ENCODE measurements at regions not wholly inside any gene's neighbourhood (a gene's known extent, or its start where the extent isn't known, plus 50 kb on each side); places are given as distances from the start of the nearest gene placed in this dataset.
"Not testable (repeated sequence)": the region's sequence is repeated elsewhere in the genome, so short reads cannot be mapped to it uniquely, and the experiment has no call there.

DNA sequence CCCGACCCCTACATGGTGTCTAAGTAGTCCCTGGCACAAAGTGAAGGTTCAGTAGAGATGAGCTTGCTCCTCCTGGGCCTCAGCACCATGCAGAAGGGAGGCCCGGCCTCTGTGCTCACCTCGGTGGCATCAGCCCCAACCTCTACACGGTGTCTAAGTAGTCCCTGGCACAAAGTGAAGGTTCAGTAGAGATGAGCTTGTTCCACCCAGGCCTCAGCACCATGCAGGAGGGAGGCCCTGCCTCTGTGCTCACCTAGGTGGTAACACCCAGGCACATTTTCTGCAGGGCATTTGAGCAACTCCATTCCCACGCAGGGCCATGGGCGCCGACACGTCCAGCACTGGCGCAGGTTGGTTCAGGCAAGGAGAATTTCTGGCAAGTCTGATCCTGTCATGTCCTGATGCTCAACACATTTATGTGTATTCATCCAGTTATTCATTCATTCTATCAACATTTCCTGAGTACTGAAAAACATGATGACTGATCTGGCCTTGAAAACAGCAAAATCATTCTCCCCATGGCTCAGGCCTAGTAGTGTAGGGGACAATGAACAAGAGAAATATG, 408.2 kb upstream of the MYT1L start:
- DNase-seq (ENCODE audit: low read depth): no peak

DNA sequence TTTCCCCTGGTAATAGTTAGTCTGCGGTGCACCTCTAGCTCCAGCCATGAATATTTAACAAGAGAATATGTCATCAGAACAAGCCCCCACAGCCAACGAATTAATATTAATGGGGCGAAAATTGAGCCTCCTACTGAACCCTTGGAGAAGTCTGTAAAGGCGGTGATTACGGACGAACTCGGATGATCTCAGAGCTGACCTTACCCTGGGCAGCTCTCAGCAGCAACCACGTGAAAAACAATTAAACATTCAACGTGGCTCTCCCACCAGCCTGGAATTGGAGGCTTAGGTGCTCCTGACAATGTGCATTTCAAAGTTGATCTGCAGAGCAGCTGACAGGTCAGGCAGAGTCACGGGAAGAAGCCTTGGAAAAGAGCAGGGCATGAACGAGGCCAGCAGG, 407.6 kb upstream of the MYT1L start:
- DNase-seq (ENCODE audit: low read depth): no peak

DNA sequence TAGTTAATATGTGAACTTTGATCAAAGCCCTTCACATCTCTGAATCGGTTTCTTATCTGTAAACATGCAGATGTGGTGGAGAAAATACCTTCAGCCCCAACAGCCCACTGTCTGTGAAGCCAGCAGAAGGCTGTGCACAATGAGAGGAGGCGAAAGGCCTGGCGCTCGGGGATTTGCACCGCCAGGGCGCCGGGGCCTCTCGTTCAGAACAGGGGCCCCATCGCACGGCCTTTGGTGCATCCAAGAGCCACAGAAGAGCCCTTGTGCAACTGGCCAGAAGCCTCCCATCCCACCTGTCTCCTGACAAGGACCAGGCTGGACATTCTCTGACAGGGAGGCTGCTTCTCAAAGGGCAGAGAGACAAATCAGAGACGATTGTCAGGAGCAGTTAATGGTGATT, 407.2 kb upstream of the MYT1L start:
- DNase-seq (ENCODE audit: low read depth): no peak

DNA sequence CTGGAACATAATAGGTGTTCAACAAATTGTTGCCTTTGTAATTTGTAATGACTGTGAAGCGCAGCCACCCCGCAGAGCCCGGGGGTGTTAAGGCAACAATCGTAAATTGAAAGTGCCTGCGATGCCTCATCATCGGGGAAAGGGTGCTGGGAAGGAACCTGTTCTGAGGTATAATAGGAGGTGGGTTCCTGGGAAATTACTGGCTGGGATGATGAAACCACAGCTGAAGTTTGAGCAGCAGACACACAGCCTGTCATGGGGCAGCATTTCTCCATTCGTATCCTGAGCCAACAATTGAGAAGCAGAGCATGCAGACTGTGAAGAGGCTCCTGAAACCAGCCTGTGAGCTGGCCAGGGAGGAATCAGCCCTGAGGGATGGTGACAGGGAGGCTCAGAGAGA, 404.0 kb upstream of the MYT1L start:
- no peak for DNase-seq (ENCODE audit: low read depth)

- no peak for DNase-seq (ENCODE audit: low read depth)
Measured at GRCh38 chr2:2734308-2734707, 403.2 kb upstream of the MYT1L start.

DNA sequence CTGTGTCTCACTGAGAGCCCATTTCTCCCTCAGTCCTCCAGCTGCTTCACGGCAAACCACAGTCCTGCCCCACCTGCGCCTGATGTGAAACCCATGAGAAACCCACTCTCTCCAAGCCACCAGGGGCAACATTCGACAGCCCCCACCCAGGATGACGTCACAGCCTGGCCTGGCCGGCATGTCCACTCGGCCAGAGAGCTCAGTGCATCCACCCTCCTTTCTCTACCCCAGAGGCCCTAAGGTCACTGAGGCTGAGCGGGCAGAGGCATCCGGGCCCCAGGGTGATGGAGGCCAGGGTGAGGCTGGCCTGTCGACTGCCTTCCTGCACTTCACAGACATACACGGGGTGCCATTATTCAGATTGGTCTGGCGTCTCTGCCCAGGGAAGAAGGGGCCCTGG, 402.7 kb upstream of the MYT1L start:
- DNase-seq (ENCODE audit: low read depth): no peak

- no peak for DNase-seq (ENCODE audit: low read depth)
Measured at GRCh38 chr2:2732331-2733119, 401.4 kb upstream of the MYT1L start.

GRCh38 chr2:2731816-2732284, 400.8 kb upstream of the MYT1L start:
- DNase-seq (ENCODE audit: low read depth): no peak

GRCh38 chr2:2731101-2731815, 400.2 kb upstream of the MYT1L start:
- DNase-seq (ENCODE audit: low read depth): no peak

- no peak for DNase-seq (ENCODE audit: low read depth)
Measured at GRCh38 chr2:2730301-2730833, 399.3 kb upstream of the MYT1L start.

GRCh38 chr2:2729246-2729645, 398.2 kb upstream of the MYT1L start:
- DNase-seq (ENCODE audit: low read depth): no peak

GRCh38 chr2:2728635-2729034, 397.6 kb upstream of the MYT1L start:
- DNase-seq (ENCODE audit: low read depth): no peak

- no peak for DNase-seq (ENCODE audit: low read depth)
Measured at GRCh38 chr2:2727876-2728511, 396.9 kb upstream of the MYT1L start.

DNA sequence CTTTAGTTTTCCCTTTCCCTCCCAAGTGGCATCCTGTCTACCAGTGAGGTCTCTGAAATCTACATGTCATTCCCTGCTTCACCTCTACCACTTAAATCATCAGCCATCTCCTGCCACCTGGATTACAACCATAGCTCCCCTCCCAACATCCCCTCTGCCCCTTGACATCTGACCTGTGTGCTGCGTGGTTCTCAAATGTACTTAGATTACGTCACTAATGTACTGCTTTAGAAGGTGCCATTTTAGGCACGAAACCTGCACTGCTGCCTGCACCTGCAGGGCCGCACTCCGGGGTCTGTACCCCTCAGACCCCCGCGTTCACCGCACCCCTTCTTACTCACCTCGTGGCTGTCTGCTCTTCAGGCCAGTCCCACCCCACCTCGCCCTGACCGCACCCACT, 395.1 kb upstream of the MYT1L start:
- DNase-seq (ENCODE audit: low read depth): no peak

DNA sequence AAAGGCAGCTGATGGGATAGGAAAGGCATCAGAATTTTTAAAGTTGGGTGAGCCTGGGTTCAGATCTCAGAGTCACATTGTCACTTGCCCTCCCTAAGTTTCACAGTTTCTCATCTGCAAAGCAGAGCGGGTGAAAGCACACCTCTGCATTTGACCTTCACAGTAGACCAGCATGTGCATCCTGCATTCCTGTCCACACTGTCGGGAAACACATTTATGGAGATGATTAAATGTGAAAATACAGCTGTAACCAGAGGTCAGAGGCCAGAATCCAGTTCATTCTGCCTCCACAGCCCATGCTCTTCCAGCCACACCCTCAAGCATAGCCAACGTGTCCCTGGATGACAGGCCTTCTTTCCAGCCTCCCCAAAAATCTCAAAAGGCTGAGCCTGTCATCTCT, 392.0 kb upstream of the MYT1L start:
- no peak for DNase-seq (ENCODE audit: low read depth)

DNA sequence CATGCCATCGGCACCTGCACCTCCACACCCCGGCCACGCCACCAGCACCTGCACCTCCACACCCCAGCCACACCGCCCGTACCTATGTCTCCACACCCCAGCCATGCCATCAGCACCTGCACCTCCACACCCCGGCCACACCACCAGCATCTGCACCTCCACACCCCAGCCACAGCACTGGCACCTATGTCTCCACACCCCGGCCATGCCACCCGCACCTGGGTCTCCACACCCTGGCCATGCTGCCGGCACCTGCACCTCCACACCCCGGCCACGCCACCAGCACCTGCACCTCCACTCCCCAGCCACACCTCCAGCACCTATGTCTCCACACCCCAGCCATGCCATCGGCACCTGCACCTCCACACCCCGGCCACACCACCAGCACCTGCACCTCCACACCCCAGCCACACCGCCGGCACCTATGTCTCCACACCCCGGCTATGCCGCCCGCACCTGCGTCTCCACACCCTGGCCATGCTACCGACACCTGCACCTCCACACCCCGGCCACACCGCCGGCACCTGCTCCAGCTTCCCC, 390.3 kb upstream of the MYT1L start:
- DNase-seq (ENCODE audit: low read depth): no peak

DNA sequence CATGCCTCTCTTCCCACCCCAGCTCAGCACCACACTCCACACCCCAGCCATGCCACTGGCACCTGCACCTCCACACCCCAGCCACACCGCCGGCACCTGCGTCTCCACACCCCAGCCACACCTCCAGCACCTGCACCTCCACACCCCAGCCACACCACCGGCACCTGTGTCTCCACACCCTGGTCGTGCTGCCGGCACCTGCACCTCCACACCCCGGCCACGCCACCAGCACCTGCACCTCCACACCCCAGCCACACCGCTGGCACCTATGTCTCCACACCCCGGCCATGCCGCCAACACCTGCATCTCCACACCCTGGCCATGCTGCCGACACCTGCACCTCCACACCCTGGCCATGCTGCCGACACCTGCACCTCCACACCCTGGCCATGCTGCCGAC, 389.7 kb upstream of the MYT1L start:
- DNase-seq (ENCODE audit: low read depth): not testable (repeated sequence)

DNA sequence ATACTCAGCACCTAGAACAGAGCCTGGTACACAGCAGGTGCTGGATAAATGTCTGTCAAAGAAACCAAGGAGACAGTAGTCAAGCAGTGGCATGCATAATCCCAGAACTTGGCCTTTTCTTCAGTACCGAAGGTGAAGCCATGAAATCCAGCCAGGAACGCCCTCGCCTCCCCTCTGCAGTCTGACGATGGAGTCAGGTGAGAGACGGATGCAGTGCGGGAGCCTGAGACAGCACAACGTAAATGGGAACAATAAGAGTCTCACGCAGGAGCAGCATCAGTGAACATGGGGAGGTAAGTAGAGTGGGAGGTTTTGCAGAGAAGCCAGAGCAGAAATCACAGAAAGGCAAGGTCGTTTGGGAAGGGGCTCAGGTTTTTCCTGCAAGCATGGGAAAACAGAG, 389.3 kb upstream of the MYT1L start:
- DNase-seq (ENCODE audit: low read depth): no peak

DNA sequence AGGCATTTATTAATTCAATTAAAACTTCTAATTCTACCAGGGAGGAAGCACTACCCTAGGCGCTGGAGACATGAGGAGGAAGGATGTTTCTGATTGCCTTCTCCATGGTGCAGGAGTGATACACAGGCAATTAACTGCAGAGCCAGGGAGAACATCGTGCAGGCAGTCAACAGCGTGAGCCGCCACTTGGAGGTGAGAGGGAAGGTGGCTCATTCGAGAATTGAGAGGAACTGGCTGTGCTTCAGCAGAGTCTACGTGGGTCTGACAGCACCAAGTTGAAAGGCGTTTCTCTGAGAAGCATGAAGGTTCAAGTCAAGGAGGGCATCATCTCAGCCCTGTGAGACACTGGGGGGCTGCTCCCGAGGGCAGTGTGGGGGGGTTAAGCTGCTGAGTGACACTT, 388.7 kb upstream of the MYT1L start:
- no peak for DNase-seq (ENCODE audit: low read depth)

GRCh38 chr2:2719015-2719414, 387.9 kb upstream of the MYT1L start:
- no peak for DNase-seq (ENCODE audit: low read depth)

GRCh38 chr2:2717406-2717805, 386.3 kb upstream of the MYT1L start:
- no peak for DNase-seq (ENCODE audit: low read depth)

DNA sequence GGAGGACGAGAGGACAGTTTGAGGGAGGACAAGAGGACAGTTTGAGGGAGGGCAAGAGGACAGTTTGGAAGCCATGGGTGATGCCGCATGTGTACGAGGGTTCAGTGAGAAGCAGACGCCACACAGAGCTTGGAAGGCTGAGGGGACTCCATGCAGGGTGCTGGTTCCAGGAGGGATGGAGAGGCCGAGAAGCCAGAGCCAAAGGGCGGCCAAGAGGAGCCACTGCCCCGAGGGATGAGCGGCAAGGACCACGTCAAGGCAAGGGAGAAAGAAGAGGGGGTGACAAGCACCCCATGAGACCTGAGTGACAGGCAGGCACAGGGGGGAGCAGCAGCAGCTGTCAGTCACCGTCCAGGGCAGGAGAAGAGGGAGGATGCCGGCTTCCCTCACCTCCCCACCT, 385.7 kb upstream of the MYT1L start:
- no peak for DNase-seq (ENCODE audit: low read depth)
